ENCODE measurements at regions not wholly inside any gene's neighbourhood (a gene's known extent, or its start where the extent isn't known, plus 50 kb on each side); places are given as distances from the start of the nearest gene placed in this dataset.
A peak's percentile ranks its signal among the peaks of the same experiment; 100 is the strongest.

DNA sequence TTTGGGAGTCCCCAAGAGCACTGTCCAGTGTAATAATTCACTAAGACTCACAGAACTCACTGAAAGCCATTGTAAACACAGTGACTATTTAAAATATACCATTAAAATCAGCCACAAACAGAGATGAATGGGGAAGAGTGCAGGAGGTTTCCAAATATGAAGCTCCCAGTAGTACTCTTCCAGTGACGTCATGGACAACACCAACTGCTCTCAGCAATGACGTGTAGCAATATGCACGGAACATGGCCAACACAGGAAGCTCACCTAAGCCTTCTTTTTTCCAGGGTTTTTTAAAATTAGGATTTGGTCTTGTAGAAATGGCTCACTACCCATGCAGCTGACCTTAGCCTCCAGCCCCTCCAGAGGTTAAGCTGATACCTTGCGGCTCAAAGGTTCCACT lies 1224.1 kb upstream of the CADM2 start:
- no peaks in the 10 kb centered on the region for H3K9me3 ChIP-seq
- H3K27me3 ChIP-seq, result no peaks in the 10 kb centered on the region
- intact Hi-C loops (cut with DNase I), result no loop called here
- no peaks in the 10 kb centered on the region for H3K36me3 ChIP-seq
- no peak overlapping the region for H3K27ac ChIP-seq
- TF ChIP-seq, protein P1, sequence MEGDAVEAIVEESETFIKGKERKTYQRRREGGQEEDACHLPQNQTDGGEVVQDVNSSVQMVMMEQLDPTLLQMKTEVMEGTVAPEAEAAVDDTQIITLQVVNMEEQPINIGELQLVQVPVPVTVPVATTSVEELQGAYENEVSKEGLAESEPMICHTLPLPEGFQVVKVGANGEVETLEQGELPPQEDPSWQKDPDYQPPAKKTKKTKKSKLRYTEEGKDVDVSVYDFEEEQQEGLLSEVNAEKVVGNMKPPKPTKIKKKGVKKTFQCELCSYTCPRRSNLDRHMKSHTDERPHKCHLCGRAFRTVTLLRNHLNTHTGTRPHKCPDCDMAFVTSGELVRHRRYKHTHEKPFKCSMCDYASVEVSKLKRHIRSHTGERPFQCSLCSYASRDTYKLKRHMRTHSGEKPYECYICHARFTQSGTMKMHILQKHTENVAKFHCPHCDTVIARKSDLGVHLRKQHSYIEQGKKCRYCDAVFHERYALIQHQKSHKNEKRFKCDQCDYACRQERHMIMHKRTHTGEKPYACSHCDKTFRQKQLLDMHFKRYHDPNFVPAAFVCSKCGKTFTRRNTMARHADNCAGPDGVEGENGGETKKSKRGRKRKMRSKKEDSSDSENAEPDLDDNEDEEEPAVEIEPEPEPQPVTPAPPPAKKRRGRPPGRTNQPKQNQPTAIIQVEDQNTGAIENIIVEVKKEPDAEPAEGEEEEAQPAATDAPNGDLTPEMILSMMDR (IDR thresholded peaks at IDR 0.05), result no peak
- ATAC-seq, result no peak
- no peak overlapping the region for H3K4me3 ChIP-seq
- WGBS, 2 donors, result 65 to 85% methylated on average over 4 of the region's 4 CpGs
- no peak for FAIRE-seq
- DNase-seq, result no peak
- H3K4me1 ChIP-seq, result no peaks in the 10 kb centered on the region

DNA sequence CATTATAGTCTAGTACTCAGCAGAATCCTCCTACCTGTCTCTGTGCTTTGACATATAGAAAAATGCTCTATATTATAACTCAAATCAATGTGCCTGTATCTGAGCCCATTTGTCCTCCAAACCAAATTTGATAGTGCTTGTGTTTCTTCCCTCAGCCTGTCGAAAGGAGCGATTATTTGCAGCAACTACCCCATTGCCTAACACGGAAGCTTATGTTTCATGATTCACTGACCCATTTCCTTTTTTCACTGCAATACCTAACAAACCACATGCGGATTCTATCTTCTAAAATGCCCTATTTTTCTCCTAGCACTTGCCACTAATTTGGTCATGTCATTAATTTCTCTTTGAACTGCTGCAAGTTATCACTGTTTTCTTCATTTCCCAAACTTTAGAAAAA lies 1220.6 kb upstream of the CADM2 start:
- Histone ChIP-seq H3K36me3 (no peaks in the 10 kb centered on the region), H3K9me3 (no peaks in the 10 kb centered on the region), H3K4me3 (no peak overlapping the region), H3K27ac (no peak overlapping the region), H3K4me1 (no peaks in the 10 kb centered on the region), H3K27me3 (no peaks in the 10 kb centered on the region)
- TF ChIP-seq, protein P1 (IDR thresholded peaks at IDR 0.05), result no peak
- intact Hi-C loops (cut with DNase I), result no loop called here
- FAIRE-seq, result no peak
- no peak for ATAC-seq
- 64 to 84% methylated on average over 4 of the region's 4 CpGs for WGBS, 2 donors
- DNase-seq, result no peak

DNA sequence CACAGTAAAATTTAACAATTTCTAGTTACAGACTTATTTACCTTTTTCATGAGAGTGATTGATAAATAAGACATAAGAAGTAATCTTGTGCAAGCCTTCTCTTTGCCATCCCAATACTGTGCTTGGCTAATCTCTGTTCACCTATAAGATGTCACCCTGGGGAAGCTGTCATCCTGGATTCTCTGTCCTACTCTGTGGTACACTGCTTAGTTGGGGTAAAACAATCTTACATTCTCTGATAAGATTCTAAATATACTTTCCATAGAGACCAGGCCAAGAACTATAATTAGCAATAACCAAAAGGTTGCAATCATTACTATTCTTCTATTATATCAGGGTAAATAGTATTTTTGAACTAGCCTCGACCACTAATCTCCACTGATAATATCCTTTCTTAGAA lies 1218.3 kb upstream of the CADM2 start:
- intact Hi-C loops (cut with DNase I), result no loop called here
- Histone ChIP-seq H3K4me1 (no peaks in the 10 kb centered on the region), H3K27ac (no peak overlapping the region), H3K4me3 (no peak overlapping the region), H3K9me3 (no peaks in the 10 kb centered on the region), H3K36me3 (no peaks in the 10 kb centered on the region), H3K27me3 (no peaks in the 10 kb centered on the region)
- TF ChIP-seq, protein P1 (IDR thresholded peaks at IDR 0.05), result no peak
- no peak for ATAC-seq
- no peak for FAIRE-seq
- DNase-seq, result no peak
- 41 to 51% methylated on average over 1 of the region's 1 CpG for WGBS, 2 donors

DNA sequence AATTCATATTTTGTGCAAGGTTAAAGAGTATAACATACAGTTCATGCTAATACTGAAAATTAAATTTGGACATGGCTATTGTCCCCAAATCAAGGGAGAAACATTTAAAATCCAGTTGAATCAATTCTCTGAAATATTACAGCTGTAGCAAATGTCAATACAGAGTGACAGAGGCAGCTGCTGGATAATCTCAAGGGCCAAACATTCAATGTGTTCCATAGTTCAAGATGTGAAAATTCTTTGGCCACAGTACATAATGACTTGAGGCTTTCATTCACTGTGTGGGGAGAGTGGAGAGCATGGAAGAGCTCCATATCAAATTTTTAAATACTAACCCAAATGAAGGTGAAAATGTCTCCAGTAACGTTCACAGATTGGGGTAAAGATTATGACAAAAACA lies 1192.8 kb upstream of the CADM2 start:
- ATAC-seq (no peak), DNase-seq (no peak), FAIRE-seq (no peak)
- Histone ChIP-seq H3K36me3 (no peaks in the 10 kb centered on the region), H3K4me3 (no peak overlapping the region), H3K4me1 (no peaks in the 10 kb centered on the region), H3K27me3 (no peaks in the 10 kb centered on the region), H3K9me3 (no peaks in the 10 kb centered on the region), H3K27ac (no peak overlapping the region)
- TF ChIP-seq, protein P1 (IDR thresholded peaks at IDR 0.05), result no peak
- WGBS, 2 donors, result 51 to 57% methylated on average over 1 of the region's 1 CpG
- intact Hi-C loops (cut with DNase I), result no loop called here

DNA sequence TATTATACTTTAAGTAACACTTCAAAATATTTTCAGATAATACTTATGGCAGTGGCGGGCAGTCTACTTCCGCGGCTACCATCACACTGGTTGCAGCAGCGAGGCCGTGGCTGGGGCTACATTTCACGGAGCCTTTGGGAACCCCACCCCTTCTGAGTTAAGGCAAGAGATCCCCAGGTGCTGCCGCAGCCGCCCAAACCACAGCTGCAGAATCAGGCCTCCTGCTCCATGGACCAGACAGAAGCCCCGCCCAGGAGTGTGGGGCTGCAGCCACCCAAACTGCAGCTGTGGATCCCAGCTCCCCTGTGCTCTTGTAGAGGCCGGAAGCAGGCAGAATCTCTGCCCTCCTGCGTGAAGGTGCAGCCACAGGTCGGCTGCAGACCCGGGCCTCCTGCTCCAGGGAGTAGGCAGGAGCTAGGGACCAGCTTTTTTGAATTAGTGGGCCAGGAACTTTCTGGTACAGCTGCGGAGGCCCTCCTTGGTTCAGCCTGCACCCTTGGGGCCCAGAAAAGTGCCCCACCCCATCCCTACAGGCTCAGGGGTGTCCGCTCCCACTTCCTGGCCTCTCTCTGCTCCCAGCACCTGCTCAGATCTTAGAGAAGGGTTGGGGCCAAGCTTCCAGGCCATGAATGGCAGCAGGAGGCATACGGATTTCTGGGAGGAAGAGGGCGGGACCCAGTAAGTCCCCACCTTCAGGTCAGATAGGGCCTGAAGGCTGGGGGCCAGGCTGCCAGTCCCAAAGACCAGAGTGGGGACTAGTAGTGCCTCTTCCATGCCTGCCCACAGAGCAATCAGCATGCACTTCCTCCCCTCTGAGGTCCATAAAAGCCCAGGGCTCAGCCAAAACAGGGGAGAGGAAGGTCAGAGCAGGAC lies 1188.8 kb upstream of the CADM2 start:
- no peaks in the 10 kb centered on the region for H3K27me3 ChIP-seq
- intact Hi-C loops (cut with DNase I), result no loop called here
- ATAC-seq (no peak), DNase-seq (peak in 2 of 6 donors; percentile 5 to 29), FAIRE-seq (no peak)
- WGBS, 2 donors, result 79 to 89% methylated on average over 17 of the region's 17 CpGs
- H3K4me1 ChIP-seq, result no peaks in the 10 kb centered on the region
- TF ChIP-seq, protein P1 (IDR thresholded peaks at IDR 0.05), result no peak
- no peaks in the 10 kb centered on the region for H3K36me3 ChIP-seq
- H3K27ac ChIP-seq, result no peak overlapping the region
- no peaks in the 10 kb centered on the region for H3K9me3 ChIP-seq
- H3K4me3 ChIP-seq, result no peak overlapping the region

Data from pancreas (tissue), 10 donors.